ENCODE measurements at regions not wholly inside any gene's neighbourhood (a gene's known extent, or its start where the extent isn't known, plus 50 kb on each side); places are given as distances from the start of the nearest gene placed in this dataset.
A peak's percentile ranks its signal among the peaks of the same experiment; 100 is the strongest.

- Histone ChIP-seq H3K4me3 (ENCODE audit: low read length) (no peak overlapping the region), H3K9me3 (ENCODE audit: insufficient read depth, low read depth, low read length) (no peaks in the 10 kb centered on the region), H3K36me3 (ENCODE audit: insufficient read depth, low read depth, low read length) (no peaks in the 10 kb centered on the region), H3K27me3 (ENCODE audit: insufficient read depth, low read length) (no peaks in the 10 kb centered on the region), H3K9ac (ENCODE audit: low read depth, low read length) (peak overlapping the region; percentile 42), H3K4me1 (ENCODE audit: insufficient read depth, low read length) (peaks cover 18% of the 10 kb centered on the region), H3K27ac (ENCODE audit: low read length) (no peak overlapping the region)
Measured at GRCh38 chr21:43311301-43311817, 115.6 kb downstream of the SIK1 start.

- Histone ChIP-seq H3K4me3 (ENCODE audit: low read length) (no peak overlapping the region), H3K27me3 (ENCODE audit: insufficient read depth, low read length) (no peaks in the 10 kb centered on the region)
Measured at GRCh38 chr21:43308815-43309283, 118.1 kb downstream of the SIK1 start.

GRCh38 chr21:43308101-43308814 is 118.7 kb downstream of the SIK1 start:
- Histone ChIP-seq H3K27me3 (ENCODE audit: insufficient read depth, low read length) (no peaks in the 10 kb centered on the region), H3K27ac (ENCODE audit: low read length) (no peak overlapping the region), H3K9ac (ENCODE audit: low read depth, low read length) (no peak overlapping the region), H3K9me3 (ENCODE audit: insufficient read depth, low read depth, low read length) (no peaks in the 10 kb centered on the region), H3K36me3 (ENCODE audit: insufficient read depth, low read depth, low read length) (no peaks in the 10 kb centered on the region), H3K4me1 (ENCODE audit: insufficient read depth, low read length) (peaks cover 15% of the 10 kb centered on the region), H3K4me3 (ENCODE audit: low read length) (no peak overlapping the region)

More at GRCh38 chr21:43308815-43309283, 118.1 kb downstream of the SIK1 start:
- H3K27ac ChIP-seq (ENCODE audit: low read length), result no peak overlapping the region
- H3K9ac ChIP-seq (ENCODE audit: low read depth, low read length), result no peak overlapping the region
- no peaks in the 10 kb centered on the region for H3K36me3 ChIP-seq (ENCODE audit: insufficient read depth, low read depth, low read length)
- no peaks in the 10 kb centered on the region for H3K9me3 ChIP-seq (ENCODE audit: insufficient read depth, low read depth, low read length)
- H3K4me1 ChIP-seq (ENCODE audit: insufficient read depth, low read length), result peaks cover 18% of the 10 kb centered on the region

- no peaks in the 10 kb centered on the region for H3K27me3 ChIP-seq (ENCODE audit: insufficient read depth, low read length)
- H3K9me3 ChIP-seq (ENCODE audit: insufficient read depth, low read depth, low read length), result no peaks in the 10 kb centered on the region
- H3K4me3 ChIP-seq (ENCODE audit: low read length), result no peak overlapping the region
- peaks cover 11% of the 10 kb centered on the region for H3K4me1 ChIP-seq (ENCODE audit: insufficient read depth, low read length)
- H3K36me3 ChIP-seq (ENCODE audit: insufficient read depth, low read depth, low read length), result no peaks in the 10 kb centered on the region
- no peak overlapping the region for H3K27ac ChIP-seq (ENCODE audit: low read length)
- H3K9ac ChIP-seq (ENCODE audit: low read depth, low read length), result no peak overlapping the region
Measured at GRCh38 chr21:43307677-43308070, 119.3 kb downstream of the SIK1 start.

GRCh38 chr21:43306911-43307676 is 119.8 kb downstream of the SIK1 start:
- H3K4me1 ChIP-seq (ENCODE audit: insufficient read depth, low read length), result peaks cover 9% of the 10 kb centered on the region
- H3K36me3 ChIP-seq (ENCODE audit: insufficient read depth, low read depth, low read length), result no peaks in the 10 kb centered on the region
- H3K4me3 ChIP-seq (ENCODE audit: low read length), result no peak overlapping the region
- H3K27ac ChIP-seq (ENCODE audit: low read length), result no peak overlapping the region
- H3K27me3 ChIP-seq (ENCODE audit: insufficient read depth, low read length), result no peaks in the 10 kb centered on the region
- H3K9ac ChIP-seq (ENCODE audit: low read depth, low read length), result no peak overlapping the region
- no peaks in the 10 kb centered on the region for H3K9me3 ChIP-seq (ENCODE audit: insufficient read depth, low read depth, low read length)

- Histone ChIP-seq H3K9ac (ENCODE audit: low read depth, low read length) (no peak overlapping the region), H3K9me3 (ENCODE audit: insufficient read depth, low read depth, low read length) (no peaks in the 10 kb centered on the region), H3K27me3 (ENCODE audit: insufficient read depth, low read length) (no peaks in the 10 kb centered on the region), H3K4me3 (ENCODE audit: low read length) (no peak overlapping the region), H3K36me3 (ENCODE audit: insufficient read depth, low read depth, low read length) (no peaks in the 10 kb centered on the region), H3K27ac (ENCODE audit: low read length) (no peak overlapping the region), H3K4me1 (ENCODE audit: insufficient read depth, low read length) (peaks cover 2% of the 10 kb centered on the region; the same call in 1 of the 2 replicates)
Measured at GRCh38 chr21:43306391-43306790, 120.5 kb downstream of the SIK1 start.

- no peaks in the 10 kb centered on the region for H3K9me3 ChIP-seq (ENCODE audit: insufficient read depth, low read depth, low read length)
- no peak overlapping the region for H3K4me3 ChIP-seq (ENCODE audit: low read length)
- H3K27me3 ChIP-seq (ENCODE audit: insufficient read depth, low read length), result no peaks in the 10 kb centered on the region
- no peaks in the 10 kb centered on the region for H3K36me3 ChIP-seq (ENCODE audit: insufficient read depth, low read depth, low read length)
- H3K9ac ChIP-seq (ENCODE audit: low read depth, low read length), result no peak overlapping the region
- H3K27ac ChIP-seq (ENCODE audit: low read length), result no peak overlapping the region
- H3K4me1 ChIP-seq (ENCODE audit: insufficient read depth, low read length), result no peaks in the 10 kb centered on the region; the same call in 1 of the 2 replicates
Measured at GRCh38 chr21:43305811-43306311, 121.1 kb downstream of the SIK1 start.

GRCh38 chr21:43305336-43305665 is 121.6 kb downstream of the SIK1 start:
- Histone ChIP-seq H3K36me3 (ENCODE audit: insufficient read depth, low read depth, low read length) (no peaks in the 10 kb centered on the region), H3K4me1 (ENCODE audit: insufficient read depth, low read length) (no peaks in the 10 kb centered on the region), H3K9ac (ENCODE audit: low read depth, low read length) (no peak overlapping the region), H3K27ac (ENCODE audit: low read length) (no peak overlapping the region), H3K27me3 (ENCODE audit: insufficient read depth, low read length) (no peaks in the 10 kb centered on the region), H3K9me3 (ENCODE audit: insufficient read depth, low read depth, low read length) (no peaks in the 10 kb centered on the region), H3K4me3 (ENCODE audit: low read length) (no peak overlapping the region)

- Histone ChIP-seq H3K4me3 (ENCODE audit: low read length) (no peak overlapping the region), H3K9ac (ENCODE audit: low read depth, low read length) (no peak overlapping the region), H3K9me3 (ENCODE audit: insufficient read depth, low read depth, low read length) (no peaks in the 10 kb centered on the region), H3K27me3 (ENCODE audit: insufficient read depth, low read length) (no peaks in the 10 kb centered on the region), H3K4me1 (ENCODE audit: insufficient read depth, low read length) (no peaks in the 10 kb centered on the region), H3K36me3 (ENCODE audit: insufficient read depth, low read depth, low read length) (no peaks in the 10 kb centered on the region), H3K27ac (ENCODE audit: low read length) (no peak overlapping the region)
Measured at GRCh38 chr21:43304621-43305335, 122.2 kb downstream of the SIK1 start.

- Histone ChIP-seq H3K4me3 (ENCODE audit: low read length) (no peak overlapping the region), H3K27me3 (ENCODE audit: insufficient read depth, low read length) (no peaks in the 10 kb centered on the region), H3K27ac (ENCODE audit: low read length) (no peak overlapping the region), H3K36me3 (ENCODE audit: insufficient read depth, low read depth, low read length) (no peaks in the 10 kb centered on the region), H3K4me1 (ENCODE audit: insufficient read depth, low read length) (no peaks in the 10 kb centered on the region), H3K9me3 (ENCODE audit: insufficient read depth, low read depth, low read length) (no peaks in the 10 kb centered on the region), H3K9ac (ENCODE audit: low read depth, low read length) (no peak overlapping the region)
Measured at GRCh38 chr21:43304206-43304605, 122.7 kb downstream of the SIK1 start.

- Histone ChIP-seq H3K36me3 (ENCODE audit: insufficient read depth, low read depth, low read length) (no peaks in the 10 kb centered on the region), H3K4me3 (ENCODE audit: low read length) (no peak overlapping the region), H3K27me3 (ENCODE audit: insufficient read depth, low read length) (no peaks in the 10 kb centered on the region), H3K9me3 (ENCODE audit: insufficient read depth, low read depth, low read length) (no peaks in the 10 kb centered on the region), H3K9ac (ENCODE audit: low read depth, low read length) (no peak overlapping the region), H3K4me1 (ENCODE audit: insufficient read depth, low read length) (no peaks in the 10 kb centered on the region), H3K27ac (ENCODE audit: low read length) (no peak overlapping the region)
Measured at GRCh38 chr21:43303275-43304178, 123.4 kb downstream of the SIK1 start.

Measured in iPS-20b (cell line).